Aorta (tissue), 5 donors: ENCODE measurements at regions not wholly inside any gene's neighbourhood (a gene's known extent, or its start where the extent isn't known, plus 50 kb on each side); places are given as distances from the start of the nearest gene placed in this dataset.

Experiments
- ATAC-seq: fragments of 200-7000 bp; cut with Tn5 transposase; one replicate; pipeline ENCODE4 v1.9.1; 2022; ENCODE audit warnings: moderate library complexity; ENCODE audit not compliant: low FRiP score
- DNase-seq, 2 donors: peaks; one replicate each; pipeline ENCODE4 v3.0.0-alpha.2; 2020
- H3K27ac ChIP-seq, 2 donors: one replicate each; pipeline ENCODE4 v1.5.1; 2013; ENCODE audit warnings: low read length in 2 of 2, mild to moderate bottlenecking in 2 of 2, moderate library complexity in 2 of 2, control low read depth in 1 of 2, inconsistent platforms in 1 of 2, low read depth in 1 of 2
- H3K27me3 ChIP-seq, 2 donors: one replicate each; pipeline ENCODE4 v1.6.1; 2013; ENCODE audit warnings: control low read depth in 1 of 2, low read length in 1 of 2, mild to moderate bottlenecking in 1 of 2, moderate library complexity in 1 of 2; ENCODE audit not compliant: insufficient read depth in 2 of 2, control insufficient read depth in 1 of 2
- H3K36me3 ChIP-seq, 2 donors: one replicate each; pipeline ENCODE4 v1.6.1; 2013; ENCODE audit warnings: control low read depth in 1 of 2, low read length in 1 of 2, mild to moderate bottlenecking in 1 of 2; ENCODE audit not compliant: insufficient read depth in 2 of 2, control insufficient read depth in 1 of 2
- H3K4me1 ChIP-seq, 2 donors: one replicate each; pipeline ENCODE4 v1.6.1; 2013; ENCODE audit warnings: low read length in 2 of 2, control low read depth in 1 of 2, mild to moderate bottlenecking in 1 of 2, moderate library complexity in 1 of 2; ENCODE audit not compliant: insufficient read depth in 2 of 2, control insufficient read depth in 1 of 2
- H3K4me3 ChIP-seq, 2 donors: one replicate each; pipeline ENCODE4 v1.5.1; 2013; ENCODE audit warnings: low read length in 2 of 2, control low read depth in 1 of 2, mild to moderate bottlenecking in 1 of 2
- H3K9me3 ChIP-seq: one replicate; pipeline ENCODE4 v1.6.1; 2013; ENCODE audit warnings: mild to moderate bottlenecking, low read length; ENCODE audit not compliant: control insufficient read depth
- WGBS, 2 donors: extraction: QIAGEN DNeasy Blood & Tissue Kit; methylation state at CpG; one replicate each; pipeline ENCODE4 v1.1.7; 2013; 5-methylcytosine and 5-hydroxymethylcytosine counted together
- intact Hi-C, 2 donors: fragments of 100-400 bp; cut with DNase I; formaldehyde crosslinking; loops; one replicate each; pipeline versions ENCODE4 v1.14.2 to v1.15.0; 2022
- donor health status: healthy with polysubstance abuse.
- donor health status: Bipolar disorder and iron deficiency.
- donor health status: DM: no; HTN: no; CAD: no.
- donor health status: DM: no; HTN: no; CAD: no.
- donor health status: DM: yes; HTN: yes; CAD: no.

GRCh38 chr10:33107953-33108352, 149.9 kb upstream of the ITGB1 start:
- no peaks in the 10 kb centered on the region for H3K36me3 ChIP-seq
- H3K27ac ChIP-seq, result no peak overlapping the region
- 89 to 94% methylated on average over 4 of the region's 4 CpGs for WGBS, 2 donors
- no peaks in the 10 kb centered on the region for H3K27me3 ChIP-seq
- no peak for ATAC-seq
- peaks cover 5% of the 10 kb centered on the region for H3K9me3 ChIP-seq
- H3K4me3 ChIP-seq, result no peak overlapping the region
- H3K4me1 ChIP-seq, result no peaks in the 10 kb centered on the region
- intact Hi-C loops, result no loop called here
- DNase-seq, result no peak

GRCh38 chr10:33106767-33107166, 148.7 kb upstream of the ITGB1 start:
- DNase-seq, result no peak
- H3K27me3 ChIP-seq, result no peaks in the 10 kb centered on the region
- intact Hi-C loops, result no loop called here
- ATAC-seq, result no peak
- H3K9me3 ChIP-seq, result peaks cover 7% of the 10 kb centered on the region
- H3K36me3 ChIP-seq, result no peaks in the 10 kb centered on the region
- H3K4me3 ChIP-seq, result no peak overlapping the region
- 79 to 82% methylated on average over 10 of the region's 10 CpGs for WGBS, 2 donors
- no peaks in the 10 kb centered on the region for H3K4me1 ChIP-seq
- H3K27ac ChIP-seq, result no peak overlapping the region

- ATAC-seq (no peak), DNase-seq (no peak)
- peaks cover 7% of the 10 kb centered on the region for H3K9me3 ChIP-seq
- H3K27me3 ChIP-seq, result no peaks in the 10 kb centered on the region
- H3K27ac ChIP-seq, result no peak overlapping the region
- 82% methylated on average over 5 of the region's 5 CpGs for WGBS, 2 donors
- no peak overlapping the region for H3K4me3 ChIP-seq
- no peaks in the 10 kb centered on the region for H3K36me3 ChIP-seq
- intact Hi-C loops, result no loop called here
- H3K4me1 ChIP-seq, result no peaks in the 10 kb centered on the region
Measured at GRCh38 chr10:33103863-33104379, 145.9 kb upstream of the ITGB1 start.

GRCh38 chr10:33102071-33102470, 144.0 kb upstream of the ITGB1 start:
- H3K36me3 ChIP-seq, result no peaks in the 10 kb centered on the region
- no peaks in the 10 kb centered on the region for H3K4me1 ChIP-seq
- WGBS, 2 donors, result 83 to 85% methylated on average over 5 of the region's 5 CpGs
- no peak overlapping the region for H3K4me3 ChIP-seq
- intact Hi-C loops, result no loop called here
- no peak for DNase-seq
- H3K27me3 ChIP-seq, result no peaks in the 10 kb centered on the region
- no peak overlapping the region for H3K27ac ChIP-seq
- peaks cover 7% of the 10 kb centered on the region for H3K9me3 ChIP-seq
- ATAC-seq, result no peak

GRCh38 chr10:33101392-33101787, 143.4 kb upstream of the ITGB1 start:
- no peak for DNase-seq
- intact Hi-C loops, result no loop called here
- ATAC-seq, result no peak

GRCh38 chr10:33100781-33101391, 142.9 kb upstream of the ITGB1 start:
- Histone ChIP-seq H3K27me3 (no peaks in the 10 kb centered on the region), H3K9me3 (peaks cover 7% of the 10 kb centered on the region), H3K27ac (no peak overlapping the region), H3K4me3 (no peak overlapping the region), H3K4me1 (no peaks in the 10 kb centered on the region), H3K36me3 (no peaks in the 10 kb centered on the region)
- DNase-seq (no peak), ATAC-seq (no peak)
- intact Hi-C loops, result no loop called here
- 94 to 96% methylated on average over 1 of the region's 1 CpG for WGBS, 2 donors

More at GRCh38 chr10:33101392-33101787, 143.4 kb upstream of the ITGB1 start:
- Histone ChIP-seq H3K36me3 (no peaks in the 10 kb centered on the region), H3K4me3 (no peak overlapping the region), H3K4me1 (no peaks in the 10 kb centered on the region), H3K27ac (no peak overlapping the region), H3K27me3 (no peaks in the 10 kb centered on the region), H3K9me3 (peaks cover 7% of the 10 kb centered on the region)
- WGBS, 2 donors, result 64% methylated on average over 3 of the region's 3 CpGs

- DNase-seq (no peak), ATAC-seq (no peak)
- intact Hi-C loops, result no loop called here
- H3K9me3 ChIP-seq, result peaks cover 7% of the 10 kb centered on the region
- 7 to 11% methylated on average over 1 of the region's 1 CpG for WGBS, 2 donors
- no peak overlapping the region for H3K27ac ChIP-seq
- no peak overlapping the region for H3K4me3 ChIP-seq
- no peaks in the 10 kb centered on the region for H3K4me1 ChIP-seq
- H3K27me3 ChIP-seq, result no peaks in the 10 kb centered on the region
- H3K36me3 ChIP-seq, result no peaks in the 10 kb centered on the region
Measured at GRCh38 chr10:33099748-33100147, 141.7 kb upstream of the ITGB1 start.

- H3K4me1 ChIP-seq, result no peaks in the 10 kb centered on the region
- intact Hi-C loops, result no loop called here
Measured at GRCh38 chr10:33098951-33099663, 141.1 kb upstream of the ITGB1 start.

More at GRCh38 chr10:33098951-33099663, 141.1 kb upstream of the ITGB1 start:
- no peak for ATAC-seq
- Histone ChIP-seq H3K27ac (no peak overlapping the region), H3K36me3 (no peaks in the 10 kb centered on the region), H3K27me3 (no peaks in the 10 kb centered on the region), H3K4me3 (no peak overlapping the region), H3K9me3 (peaks cover 5% of the 10 kb centered on the region)
- WGBS, 2 donors, result 94 to 95% methylated on average over 4 of the region's 4 CpGs
- DNase-seq, result no peak
